HepG2 (cell line): ENCODE measurements at regions not wholly inside any gene's neighbourhood (a gene's known extent, or its start where the extent isn't known, plus 50 kb on each side); places are given as distances from the start of the nearest gene placed in this dataset.

Source experiments
- ATAC-seq: fragments of 200-7000 bp; cut with Tn5 transposase; 3 replicates; pipeline ENCODE4 v1.9.1; 2020; ENCODE audit warnings: mild to moderate bottlenecking, moderate library complexity
- BruUV-seq: library from RNA; stranded (reverse); fragments of 400-500 nt; replicated peaks from 2 replicates; lab custom pipeline; 2021; lab: Mats Ljungman, UMichigan
- CTCF ChIA-PET: fragments of 300-600 bp; formaldehyde crosslinking; extraction: SDS; loops from one replicate; lab custom pipeline; 2021; ENCODE audit warnings: low total read pairs, inconsistent platforms, low intra/inter-chr PET ratio; lab: Yijun Ruan, JAX
- POLR2A ChIA-PET: fragments of 350-600 bp; sonication (Branson Sonifier 250); formaldehyde crosslinking; loops from one replicate; lab custom pipeline; 2020; ENCODE audit warnings: antibody characterized with exemption, inconsistent platforms; lab: Yijun Ruan, JAX
- DNase-seq: peaks from one replicate; pipeline ENCODE4 v3.0.0-alpha.2; 2015; ENCODE audit warnings: low spot score
- FAIRE-seq: peaks from 3 replicates; lab custom pipeline; 2011; peaks lifted over from hg19 to GRCh38; lab: Jason Lieb, UNC
- H2AFZ ChIP-seq: one replicate; pipeline ENCODE4 v1.6.1; 2011; ENCODE audit warnings: low read length, inconsistent platforms
- H3K27ac ChIP-seq: fragments of 300-600 bp; 3 replicates; pipeline ENCODE4 v1.8.0; 2011; ENCODE audit warnings: mixed run types, mild to moderate bottlenecking, mixed read lengths, low read length, inconsistent platforms; ENCODE audit not compliant: insufficient read depth; ENCODE audit errors: extremely low read length
- H3K27me3 ChIP-seq, 2 experiments: fragments of 200-600 bp in 1 of 2; 2 replicates in 1 of 2; 3 replicates in 1 of 2; pipeline versions ENCODE4 v1.6.0 to v1.8.0; 2011; ENCODE audit warnings: low read length in 2 of 2, mild to moderate bottlenecking in 2 of 2, moderate library complexity in 2 of 2, inconsistent platforms in 1 of 2; ENCODE audit not compliant: insufficient read depth in 2 of 2, control insufficient read depth in 1 of 2
- H3K36me3 ChIP-seq, 2 experiments: fragments of 200-600 bp in 1 of 2; replicated peaks in 1 of 2; 2 replicates in 1 of 2; 3 replicates in 1 of 2; pipeline versions ENCODE4 v1.5.1 to v1.8.0; 2011; ENCODE audit warnings: low read length in 2 of 2, inconsistent platforms in 1 of 2; ENCODE audit not compliant: insufficient read depth in 2 of 2, control insufficient read depth in 1 of 2
- H3K4me1 ChIP-seq: 2 replicates; pipeline ENCODE4 v1.5.1; 2012; ENCODE audit warnings: low read length, inconsistent platforms; ENCODE audit not compliant: insufficient read depth
- H3K4me2 ChIP-seq: 2 replicates; pipeline ENCODE4 v1.6.0; 2011; ENCODE audit warnings: low read depth, low read length, inconsistent platforms
- H3K4me3 ChIP-seq, 3 experiments: fragments of 200-600 bp in 1 of 3; sonication (generic), shearing (Covaris generic) in 1 of 3; replicated peaks in 1 of 3; 2 replicates each; pipeline ENCODE4 v1.5.1; 2011 to 2016; ENCODE audit warnings: low read length in 3 of 3, inconsistent platforms in 2 of 3, low read depth in 2 of 3, mild to moderate bottlenecking in 2 of 3, control low read depth in 1 of 3, mixed read lengths in 1 of 3; ENCODE audit not compliant: insufficient read depth in 1 of 3
- H3K79me2 ChIP-seq: one replicate; pipeline ENCODE4 v1.6.1; 2011; ENCODE audit warnings: low read length, inconsistent platforms; ENCODE audit not compliant: insufficient read depth
- H3K9ac ChIP-seq: 2 replicates; pipeline ENCODE4 v1.6.0; 2011; ENCODE audit warnings: mild to moderate bottlenecking, low read depth, low read length, inconsistent platforms; ENCODE audit not compliant: insufficient read depth
- H3K9me3 ChIP-seq: 2 replicates; pipeline ENCODE4 v1.5.1; 2012; ENCODE audit warnings: mild to moderate bottlenecking, low read length
- H4K20me1 ChIP-seq: 2 replicates; pipeline ENCODE4 v1.6.0; 2011; ENCODE audit warnings: inconsistent platforms, mild to moderate bottlenecking, low read length, moderate library complexity; ENCODE audit not compliant: insufficient read depth
- BRD4 ChIP-seq: sonication (generic); formaldehyde crosslinking; IDR thresholded peaks from 2 replicates; pipeline ENCODE4 v1.4.0; 2020; ENCODE audit warnings: missing genetic modification reagents
- CENPX ChIP-seq: sonication (generic); formaldehyde crosslinking; IDR thresholded peaks from 2 replicates; pipeline ENCODE4 v1.9.0; 2021; ENCODE audit warnings: mild to moderate bottlenecking, missing genetic modification reagents, moderate library complexity
- GATAD2A ChIP-seq: IDR thresholded peaks from 2 replicates; pipeline ENCODE4 v1.6.1; 2016
- IRF1 ChIP-seq: sonication (generic); formaldehyde crosslinking; IDR thresholded peaks from 2 replicates; pipeline ENCODE4 v1.4.0; 2020; ENCODE audit warnings: low read depth, mild to moderate bottlenecking, missing genetic modification reagents
- KAT7 ChIP-seq: IDR thresholded peaks from 2 replicates; pipeline ENCODE4 v1.6.1; 2018; ENCODE audit warnings: borderline replicate concordance, missing compliant biosample characterization
- REL ChIP-seq: sonication (generic); formaldehyde crosslinking; conservative IDR thresholded peaks from 2 replicates; pipeline ENCODE4 v1.8.0; 2022; ENCODE audit warnings: mild to moderate bottlenecking, missing genetic modification reagents, moderate library complexity
- ZMAT3 ChIP-seq: sonication (generic); formaldehyde crosslinking; conservative IDR thresholded peaks from 2 replicates; pipeline ENCODE4 v1.7.0; 2021; ENCODE audit warnings: missing genetic modification reagents
- ZNF101 ChIP-seq: sonication (generic); formaldehyde crosslinking; IDR thresholded peaks from 2 replicates; pipeline ENCODE4 v1.4.0; 2020; ENCODE audit warnings: mild to moderate bottlenecking, low read depth, missing genetic modification reagents, borderline replicate concordance
- ZNF317 ChIP-seq: sonication (generic); formaldehyde crosslinking; IDR thresholded peaks from 2 replicates; pipeline ENCODE4 v1.5.0; 2020; ENCODE audit warnings: mild to moderate bottlenecking, missing genetic modification reagents
- ZNF468 ChIP-seq: sonication (generic); formaldehyde crosslinking; IDR thresholded peaks from 2 replicates; pipeline ENCODE4 v1.8.0; 2022; ENCODE audit warnings: mild to moderate bottlenecking, moderate library complexity, missing genetic modification reagents
- ZNF589 ChIP-seq: sonication (generic); formaldehyde crosslinking; conservative IDR thresholded peaks from 2 replicates; pipeline ENCODE4 v1.8.0; 2022; ENCODE audit warnings: mild to moderate bottlenecking, moderate library complexity, missing genetic modification reagents
- ZNF781 ChIP-seq: sonication (generic); formaldehyde crosslinking; IDR thresholded peaks from 2 replicates; pipeline ENCODE4 v1.5.1; 2020; ENCODE audit warnings: borderline replicate concordance, mild to moderate bottlenecking, missing genetic modification reagents; ENCODE audit errors: not compliant biosample characterization
- WGBS: methylation state at CpG from one replicate; pipeline ENCODE4 v1.1.6; 2017; ENCODE audit warnings: low lambda C conversion rate; 5-methylcytosine and 5-hydroxymethylcytosine counted together
- in situ Hi-C: cut with HindIII; loops from 2 replicates; pipeline ENCODE4 v1.10.0; 2017; ENCODE audit warnings: low pct_unique_long_range_greater_than_20kb; ENCODE audit not compliant: extremely low pct_ligation_motif_present
- intact Hi-C: fragments of 100-400 bp; cut with micrococcal nuclease; formaldehyde crosslinking; loops from one replicate; pipeline ENCODE4 v1.10.0; 2022; ENCODE audit not compliant: unreplicated experiment
- TF ChIP-seq, protein P1 (sequence below): sonication (generic); formaldehyde crosslinking; IDR thresholded peaks from 2 replicates; pipeline ENCODE4 v1.4.0; 2020; ENCODE audit warnings: mild to moderate bottlenecking, missing genetic modification reagents
- TF ChIP-seq, protein P2 (sequence below): sonication (generic); formaldehyde crosslinking; IDR thresholded peaks from 2 replicates; pipeline ENCODE4 v1.5.1; 2020; ENCODE audit warnings: missing genetic modification reagents, mild to moderate bottlenecking, borderline replicate concordance

DNA sequence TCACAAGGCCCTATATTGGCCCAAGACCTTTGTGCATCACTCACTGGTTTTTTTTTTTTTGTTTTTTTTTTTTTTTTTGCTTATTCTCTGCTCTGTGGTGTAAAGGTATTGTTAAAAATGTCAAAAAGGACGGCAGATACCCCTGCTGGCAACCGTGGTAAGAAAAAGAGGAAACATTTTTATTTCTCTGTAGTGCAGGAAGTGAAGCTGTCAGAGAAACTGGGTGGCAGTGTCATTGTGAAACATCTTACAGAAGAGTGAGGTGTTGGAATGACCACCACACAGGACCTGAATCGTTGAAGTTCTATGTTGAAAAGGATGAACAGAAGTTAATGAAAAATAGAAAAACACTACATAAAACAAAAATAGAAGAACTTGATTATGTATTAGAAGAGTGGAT, 346.4 kb downstream of the FGF9 start:
- CTCF ChIA-PET = no interaction called here
- TF ChIP-seq ZNF317 (CRISPR knock-in tag) (no peak), ZMAT3 (CRISPR knock-in tag) (no peak), REL (CRISPR knock-in tag) (no peak), ZNF101 (CRISPR knock-in tag) (no peak), GATAD2A (no peak), ZNF468 (CRISPR knock-in tag) (no peak), ZNF781 (CRISPR knock-in tag) (no peak), IRF1 (no peak), CENPX (CRISPR knock-in tag) (no peak), KAT7 (CRISPR knock-in tag) (no peak), ZNF589 (CRISPR knock-in tag) (no peak), BRD4 (CRISPR knock-in tag) (no peak)
- TF ChIP-seq, protein P1, sequence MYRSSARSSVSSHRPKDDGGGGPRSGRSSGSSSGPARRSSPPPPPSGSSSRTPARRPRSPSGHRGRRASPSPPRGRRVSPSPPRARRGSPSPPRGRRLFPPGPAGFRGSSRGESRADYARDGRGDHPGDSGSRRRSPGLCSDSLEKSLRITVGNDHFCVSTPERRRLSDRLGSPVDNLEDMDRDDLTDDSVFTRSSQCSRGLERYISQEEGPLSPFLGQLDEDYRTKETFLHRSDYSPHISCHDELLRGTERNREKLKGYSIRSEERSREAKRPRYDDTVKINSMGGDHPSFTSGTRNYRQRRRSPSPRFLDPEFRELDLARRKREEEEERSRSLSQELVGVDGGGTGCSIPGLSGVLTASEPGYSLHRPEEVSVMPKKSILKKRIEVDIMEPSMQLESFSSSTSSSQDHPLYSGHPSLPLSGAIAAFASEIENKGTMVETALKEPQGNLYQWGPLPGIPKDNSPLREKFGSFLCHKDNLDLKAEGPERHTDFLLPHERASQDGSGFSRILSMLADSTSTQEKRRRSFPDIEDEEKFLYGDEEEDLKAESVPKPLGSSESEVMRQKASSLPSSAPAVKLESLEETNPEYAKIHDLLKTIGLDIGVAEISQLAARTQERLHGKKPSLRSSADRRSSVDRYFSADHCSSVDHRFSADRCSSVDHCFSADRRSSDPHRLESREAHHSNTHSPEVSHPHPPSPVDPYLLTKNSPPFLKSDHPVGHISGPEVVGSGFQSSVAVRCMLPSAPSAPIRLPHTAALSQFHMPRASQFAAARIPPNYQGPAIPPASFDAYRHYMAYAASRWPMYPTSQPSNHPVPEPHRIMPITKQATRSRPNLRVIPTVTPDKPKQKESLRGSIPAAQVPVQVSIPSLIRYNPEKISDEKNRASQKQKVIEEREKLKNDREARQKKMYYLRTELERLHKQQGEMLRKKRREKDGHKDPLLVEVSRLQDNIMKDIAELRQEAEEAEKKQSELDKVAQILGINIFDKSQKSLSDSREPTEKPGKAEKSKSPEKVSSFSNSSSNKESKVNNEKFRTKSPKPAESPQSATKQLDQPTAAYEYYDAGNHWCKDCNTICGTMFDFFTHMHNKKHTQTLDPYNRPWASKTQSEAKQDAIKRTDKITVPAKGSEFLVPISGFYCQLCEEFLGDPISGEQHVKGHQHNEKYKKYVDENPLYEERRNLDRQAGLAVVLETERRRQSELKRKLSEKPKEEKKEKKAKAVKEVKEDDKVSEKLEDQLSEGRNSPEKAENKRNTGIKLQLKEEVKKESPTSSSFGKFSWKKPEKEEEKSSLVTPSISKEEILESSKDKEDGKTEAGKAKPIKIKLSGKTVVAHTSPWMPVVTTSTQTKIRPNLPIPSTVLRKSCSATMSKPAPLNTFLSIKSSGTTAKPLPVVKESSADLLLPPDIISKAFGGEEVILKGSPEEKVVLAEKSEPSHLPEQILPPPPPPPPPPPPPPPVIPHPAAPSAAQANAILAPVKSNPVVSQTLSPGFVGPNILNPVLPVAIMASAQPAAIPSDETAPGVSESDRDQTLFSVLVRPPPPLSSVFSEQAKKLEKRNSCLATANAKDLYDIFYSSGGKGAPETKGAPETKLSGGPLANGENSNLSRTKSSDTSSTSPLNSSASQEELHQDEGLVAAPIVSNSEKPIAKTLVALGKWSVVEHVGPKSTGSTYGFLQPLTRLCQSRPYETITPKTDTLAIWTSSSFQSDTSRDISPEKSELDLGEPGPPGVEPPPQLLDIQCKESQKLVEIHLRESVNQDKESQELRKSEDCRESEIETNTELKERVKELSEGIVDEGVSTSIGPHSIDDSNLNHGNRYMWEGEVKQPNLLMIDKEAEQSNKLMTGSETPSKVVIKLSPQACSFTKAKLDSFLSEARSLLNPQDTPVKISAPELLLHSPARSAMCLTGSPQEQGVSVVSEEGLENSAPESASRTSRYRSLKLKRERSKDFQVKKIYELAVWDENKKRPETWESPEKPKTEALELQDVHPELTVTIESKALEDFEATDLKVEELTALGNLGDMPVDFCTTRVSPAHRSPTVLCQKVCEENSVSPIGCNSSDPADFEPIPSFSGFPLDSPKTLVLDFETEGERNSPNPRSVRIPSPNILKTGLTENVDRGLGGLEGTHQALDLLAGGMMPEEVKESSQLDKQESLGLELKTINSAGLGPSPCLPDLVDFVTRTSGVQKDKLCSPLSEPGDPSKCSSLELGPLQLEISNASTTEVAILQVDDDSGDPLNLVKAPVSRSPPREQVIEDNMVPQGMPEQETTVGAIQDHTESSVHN (CRISPR knock-in tag) = no peak
- TF ChIP-seq, protein P2, sequence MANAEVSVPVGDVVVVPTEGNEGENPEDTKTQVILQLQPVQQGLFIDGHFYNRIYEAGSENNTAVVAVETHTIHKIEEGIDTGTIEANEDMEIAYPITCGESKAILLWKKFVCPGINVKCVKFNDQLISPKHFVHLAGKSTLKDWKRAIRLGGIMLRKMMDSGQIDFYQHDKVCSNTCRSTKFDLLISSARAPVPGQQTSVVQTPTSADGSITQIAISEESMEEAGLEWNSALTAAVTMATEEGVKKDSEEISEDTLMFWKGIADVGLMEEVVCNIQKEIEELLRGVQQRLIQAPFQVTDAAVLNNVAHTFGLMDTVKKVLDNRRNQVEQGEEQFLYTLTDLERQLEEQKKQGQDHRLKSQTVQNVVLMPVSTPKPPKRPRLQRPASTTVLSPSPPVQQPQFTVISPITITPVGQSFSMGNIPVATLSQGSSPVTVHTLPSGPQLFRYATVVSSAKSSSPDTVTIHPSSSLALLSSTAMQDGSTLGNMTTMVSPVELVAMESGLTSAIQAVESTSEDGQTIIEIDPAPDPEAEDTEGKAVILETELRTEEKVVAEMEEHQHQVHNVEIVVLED (CRISPR knock-in tag) = no peak

More for the DNA sequence above, 346.4 kb downstream of the FGF9 start:
- H2AFZ ChIP-seq = no peak overlapping the region
- POLR2A ChIA-PET = no interaction called here
- no peaks in the 10 kb centered on the region for H4K20me1 ChIP-seq
- no peaks in the 10 kb centered on the region for H3K79me2 ChIP-seq
- FAIRE-seq = no peak
- H3K36me3 ChIP-seq = no peaks in the 10 kb centered on the region
- 2% methylated on average over 3 of the region's 3 CpGs for WGBS
- in situ Hi-C loops (no loop called here), intact Hi-C loops (no loop called here)
- ATAC-seq = no peak
- H3K4me1 ChIP-seq = no peaks in the 10 kb centered on the region
- DNase-seq = no peak
- H3K27ac ChIP-seq = no peak overlapping the region
- no peak overlapping the region for H3K4me2 ChIP-seq
- H3K9ac ChIP-seq = no peak overlapping the region
- no TSS peak for BruUV-seq
- no peaks in the 10 kb centered on the region for H3K9me3 ChIP-seq
- no peaks in the 10 kb centered on the region for H3K27me3 ChIP-seq
- H3K4me3 ChIP-seq = no peak overlapping the region
